SU-DHL-6 (cell line): ENCODE measurements at regions not wholly inside any gene's neighbourhood (a gene's known extent, or its start where the extent isn't known, plus 50 kb on each side); places are given as distances from the start of the nearest gene placed in this dataset.
"Not testable (repeated sequence)": the region's sequence is repeated elsewhere in the genome, so short reads cannot be mapped to it uniquely, and the experiment has no call there.

Source experiments
- H2AFZ ChIP-seq: fragments of 200-600 bp; sonication (generic); 2 replicates; pipeline ENCODE4 v1.6.1; 2014; ENCODE audit warnings: low read depth, mild to moderate bottlenecking, moderate library complexity, mixed read lengths, antibody characterized with exemption, low read length; ENCODE audit not compliant: severe bottlenecking
- H3F3A ChIP-seq: fragments of 200-600 bp; shearing (Covaris generic); 2 replicates; pipeline ENCODE4 v1.6.0; 2016; ENCODE audit warnings: antibody characterized with exemption, mild to moderate bottlenecking; ENCODE audit not compliant: insufficient read depth
- H3K27ac ChIP-seq: fragments of 200-600 bp; sonication (generic); 2 replicates; pipeline ENCODE4 v1.5.1; 2016; ENCODE audit warnings: low read depth, mild to moderate bottlenecking, low read length, moderate library complexity, mixed read lengths
- H3K27me3 ChIP-seq: fragments of 200-600 bp; sonication (generic), shearing (Covaris generic); 2 replicates; pipeline ENCODE4 v1.6.0; 2014; ENCODE audit warnings: mild to moderate bottlenecking, low read length
- H3K36me3 ChIP-seq: fragments of 200-600 bp; sonication (generic); 2 replicates; pipeline ENCODE4 v1.6.1; 2014; ENCODE audit warnings: mild to moderate bottlenecking, low read length, mixed read lengths
- H3K4me2 ChIP-seq: fragments of 300-600, 200-600 bp; shearing (Covaris generic), sonication (generic); 2 replicates; pipeline ENCODE4 v1.6.0; 2014; ENCODE audit warnings: low read length, low read depth, mild to moderate bottlenecking; ENCODE audit not compliant: poor library complexity, severe bottlenecking
- H3K4me3 ChIP-seq: fragments of 200-600 bp; sonication (generic); 2 replicates; pipeline ENCODE4 v1.5.1; 2014; ENCODE audit warnings: antibody characterized with exemption, low read length, mild to moderate bottlenecking, mixed read lengths; ENCODE audit not compliant: insufficient read depth, poor library complexity, severe bottlenecking
- H3K79me2 ChIP-seq: fragments of 200-600 bp; sonication (generic); 2 replicates; pipeline ENCODE4 v1.6.1; 2014; ENCODE audit warnings: mild to moderate bottlenecking, low read length, moderate library complexity; ENCODE audit not compliant: insufficient read depth
- H3K9ac ChIP-seq: fragments of 200-600 bp; sonication (generic); 2 replicates; pipeline ENCODE4 v1.7.0; 2014; ENCODE audit warnings: mild to moderate bottlenecking, low read length
- H3K9me2 ChIP-seq: fragments of 200-600 bp; sonication (generic); replicated peaks from 2 replicates; pipeline ENCODE4 v1.6.1; 2014; ENCODE audit warnings: low read length; ENCODE audit not compliant: insufficient read depth
- H3K9me3 ChIP-seq: fragments of 200-600 bp; sonication (generic); 2 replicates; pipeline ENCODE4 v1.6.1; 2014; ENCODE audit warnings: low read length, mixed read lengths; ENCODE audit not compliant: insufficient read depth
- H4K20me1 ChIP-seq: fragments of 200-600 bp; sonication (generic); 2 replicates; pipeline ENCODE4 v1.6.1; 2014; ENCODE audit warnings: low read depth, mild to moderate bottlenecking, antibody characterized with exemption, low read length, moderate library complexity, mixed read lengths
- CTCF ChIP-seq: fragments of 200-600 bp; sonication (generic); IDR thresholded peaks from one replicate; pipeline ENCODE4 v1.5.1; 2017; ENCODE audit warnings: antibody characterized with exemption, mild to moderate bottlenecking, low read length, moderate library complexity; ENCODE audit not compliant: insufficient read depth, poor library complexity, severe bottlenecking
- EZH2phosphoT487 ChIP-seq: fragments of 200-600 bp; sonication (generic), shearing (Covaris generic); conservative IDR thresholded peaks from 2 replicates; pipeline ENCODE4 v1.6.1; 2018; ENCODE audit warnings: mild to moderate bottlenecking, antibody characterized with exemption, low read length, moderate library complexity, mixed read lengths

DNA sequence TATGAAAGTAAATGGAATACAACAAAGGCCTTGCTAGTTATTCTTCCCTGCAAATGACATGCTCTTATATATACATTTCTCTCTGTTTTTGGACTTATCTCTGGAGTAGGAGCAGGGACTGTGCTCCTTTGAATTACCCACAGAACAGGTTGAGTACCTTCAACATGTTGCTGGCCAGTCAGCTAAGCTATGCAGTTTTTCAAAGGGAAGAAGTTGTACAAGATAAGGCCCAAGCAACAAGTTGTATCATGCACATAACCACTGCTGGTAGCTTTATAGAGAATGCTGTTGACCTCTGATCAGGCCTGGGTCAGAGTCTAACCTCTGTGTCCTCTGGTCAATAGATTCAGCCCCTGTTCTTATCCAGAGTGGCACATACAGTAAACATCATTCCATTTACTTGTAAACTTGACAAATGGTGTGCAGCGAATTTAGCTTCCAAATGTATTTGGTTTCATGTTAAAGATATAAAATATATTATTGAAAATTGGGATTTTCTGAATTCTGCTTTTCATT lies 99.6 kb downstream of the C11orf87 start:
- no peak overlapping the region for H3K9ac ChIP-seq
- H3K27ac ChIP-seq: no peak overlapping the region
- H3K9me3 ChIP-seq: no peaks in the 10 kb centered on the region
- no peaks in the 10 kb centered on the region for H4K20me1 ChIP-seq
- no peak overlapping the region for H3K4me3 ChIP-seq
- no peaks in the 10 kb centered on the region for H3K79me2 ChIP-seq
- no peaks in the 10 kb centered on the region for H3K9me2 ChIP-seq
- no peak overlapping the region for H2AFZ ChIP-seq
- H3K4me2 ChIP-seq: no peak overlapping the region
- H3F3A ChIP-seq: no peaks in the 10 kb centered on the region
- no peaks in the 10 kb centered on the region for H3K36me3 ChIP-seq
- no peak for TF ChIP-seq CTCF
- TF ChIP-seq EZH2phosphoT487: no peak
- H3K27me3 ChIP-seq: no peaks in the 10 kb centered on the region

GRCh38 chr11:109522116-109522755 lies 100.2 kb downstream of the C11orf87 start:
- Histone ChIP-seq H2AFZ (no peak overlapping the region), H3K4me3 (no peak overlapping the region), H3K4me2 (no peak overlapping the region), H3K9me3 (no peaks in the 10 kb centered on the region), H3K27me3 (no peaks in the 10 kb centered on the region), H3K36me3 (no peaks in the 10 kb centered on the region), H3K27ac (no peak overlapping the region), H3K9ac (no peak overlapping the region), H3K79me2 (no peaks in the 10 kb centered on the region), H4K20me1 (no peaks in the 10 kb centered on the region), H3K9me2 (no peaks in the 10 kb centered on the region), H3F3A (no peaks in the 10 kb centered on the region)
- TF ChIP-seq EZH2phosphoT487 (no peak), CTCF (no peak)

- H4K20me1 ChIP-seq, H3K4me2 ChIP-seq, H3K27me3 ChIP-seq, H3K79me2 ChIP-seq, H3K9ac ChIP-seq, H2AFZ ChIP-seq, H3K9me3 ChIP-seq, H3K9me2 ChIP-seq, H3K27ac ChIP-seq, H3K36me3 ChIP-seq, H3K4me3 ChIP-seq, H3F3A ChIP-seq: not testable (repeated sequence)
These were observed 103.6 kb downstream of the C11orf87 start for GRCh38 chr11:109525636-109526035.

GRCh38 chr11:109526061-109526460 lies 104.1 kb downstream of the C11orf87 start:
- H3K27ac ChIP-seq: no peak overlapping the region
- H3K9me3 ChIP-seq: no peaks in the 10 kb centered on the region
- no peaks in the 10 kb centered on the region for H4K20me1 ChIP-seq
- no peaks in the 10 kb centered on the region for H3K79me2 ChIP-seq
- H3K4me3 ChIP-seq: no peak overlapping the region
- no peaks in the 10 kb centered on the region for H3F3A ChIP-seq
- H3K27me3 ChIP-seq: no peaks in the 10 kb centered on the region
- no peak overlapping the region for H3K4me2 ChIP-seq
- TF ChIP-seq EZH2phosphoT487 (no peak), CTCF (no peak)
- no peak overlapping the region for H2AFZ ChIP-seq
- no peak overlapping the region for H3K9ac ChIP-seq
- no peaks in the 10 kb centered on the region for H3K9me2 ChIP-seq
- no peaks in the 10 kb centered on the region for H3K36me3 ChIP-seq
